ENCODE measurements at regions not wholly inside any gene's neighbourhood (a gene's known extent, or its start where the extent isn't known, plus 50 kb on each side); places are given as distances from the start of the nearest gene placed in this dataset.

- DNase-seq, result no peak
- H3K27ac ChIP-seq, result no peak overlapping the region
- TF ChIP-seq CTCF (IDR thresholded peaks at IDR 0.05), result no peak
- no peak for TF ChIP-seq POLR2A (IDR thresholded peaks at IDR 0.05)
- H3K4me1 ChIP-seq, result no peaks in the 10 kb centered on the region
- H3K27me3 ChIP-seq, result no peaks in the 10 kb centered on the region
- H3K36me3 ChIP-seq, result no peaks in the 10 kb centered on the region
- intact Hi-C loops (cut with DNase I; ENCODE audit: low total_unique reads), result no loop called here
- no peak overlapping the region for H3K4me3 ChIP-seq
- no peaks in the 10 kb centered on the region for H3K9me3 ChIP-seq
Measured at GRCh38 chr18:71022389-71022788, 733.5 kb downstream of the SOCS6 start.

- no peak for DNase-seq
- intact Hi-C loops (cut with DNase I; ENCODE audit: low total_unique reads), result no loop called here
- H3K36me3 ChIP-seq, result no peaks in the 10 kb centered on the region
Measured at GRCh38 chr18:71021030-71021362, 732.2 kb downstream of the SOCS6 start.

GRCh38 chr18:71020342-71021029, 731.6 kb downstream of the SOCS6 start:
- Histone ChIP-seq H3K27ac (no peak overlapping the region), H3K27me3 (no peaks in the 10 kb centered on the region), H3K4me3 (no peak overlapping the region), H3K36me3 (no peaks in the 10 kb centered on the region), H3K4me1 (no peaks in the 10 kb centered on the region), H3K9me3 (no peaks in the 10 kb centered on the region)
- TF ChIP-seq POLR2A (IDR thresholded peaks at IDR 0.05), result no peak
- TF ChIP-seq CTCF (IDR thresholded peaks at IDR 0.05), result no peak
- DNase-seq, result no peak
- intact Hi-C loops (cut with DNase I; ENCODE audit: low total_unique reads), result no loop called here

More at GRCh38 chr18:71021030-71021362, 732.2 kb downstream of the SOCS6 start:
- Histone ChIP-seq H3K4me1 (no peaks in the 10 kb centered on the region), H3K27ac (no peak overlapping the region), H3K4me3 (no peak overlapping the region), H3K9me3 (no peaks in the 10 kb centered on the region), H3K27me3 (no peaks in the 10 kb centered on the region)
- TF ChIP-seq POLR2A (IDR thresholded peaks at IDR 0.05), result no peak
- no peak for TF ChIP-seq CTCF (IDR thresholded peaks at IDR 0.05)

GRCh38 chr18:71018816-71019215, 730.0 kb downstream of the SOCS6 start:
- no peak for DNase-seq
- intact Hi-C loops (cut with DNase I; ENCODE audit: low total_unique reads), result no loop called here
- no peak for TF ChIP-seq POLR2A (IDR thresholded peaks at IDR 0.05)
- TF ChIP-seq CTCF (IDR thresholded peaks at IDR 0.05), result no peak
- H3K9me3 ChIP-seq, result no peaks in the 10 kb centered on the region
- no peaks in the 10 kb centered on the region for H3K27me3 ChIP-seq
- H3K4me3 ChIP-seq, result no peak overlapping the region
- H3K36me3 ChIP-seq, result no peaks in the 10 kb centered on the region
- H3K4me1 ChIP-seq, result no peaks in the 10 kb centered on the region
- no peak overlapping the region for H3K27ac ChIP-seq

GRCh38 chr18:71012789-71013188, 723.9 kb downstream of the SOCS6 start:
- no peak for DNase-seq
- TF ChIP-seq POLR2A (IDR thresholded peaks at IDR 0.05) (no peak), CTCF (IDR thresholded peaks at IDR 0.05) (no peak)

More at GRCh38 chr18:71012789-71013188, 723.9 kb downstream of the SOCS6 start:
- H3K4me1 ChIP-seq, result no peaks in the 10 kb centered on the region
- H3K4me3 ChIP-seq, result no peak overlapping the region
- no peaks in the 10 kb centered on the region for H3K9me3 ChIP-seq
- H3K27me3 ChIP-seq, result no peaks in the 10 kb centered on the region
- no peak overlapping the region for H3K27ac ChIP-seq
- no peaks in the 10 kb centered on the region for H3K36me3 ChIP-seq
- intact Hi-C loops (cut with DNase I; ENCODE audit: low total_unique reads), result no loop called here

Data from uterus (tissue), 3 donors.